ENCODE measurements at regions not wholly inside any gene's neighbourhood (a gene's known extent, or its start where the extent isn't known, plus 50 kb on each side); places are given as distances from the start of the nearest gene placed in this dataset.

GRCh38 chr13:99737481-99738245, 233.9 kb downstream of the ZIC5 start:
- H3K4me3 ChIP-seq (replicated peaks in 1 of 2; ENCODE audit: low read depth in 2 of 2, low read length in 2 of 2) = no peak overlapping the region
- DNase-seq (ENCODE audit: low read depth in 2 of 2) = no peak
- TF ChIP-seq, protein P1, sequence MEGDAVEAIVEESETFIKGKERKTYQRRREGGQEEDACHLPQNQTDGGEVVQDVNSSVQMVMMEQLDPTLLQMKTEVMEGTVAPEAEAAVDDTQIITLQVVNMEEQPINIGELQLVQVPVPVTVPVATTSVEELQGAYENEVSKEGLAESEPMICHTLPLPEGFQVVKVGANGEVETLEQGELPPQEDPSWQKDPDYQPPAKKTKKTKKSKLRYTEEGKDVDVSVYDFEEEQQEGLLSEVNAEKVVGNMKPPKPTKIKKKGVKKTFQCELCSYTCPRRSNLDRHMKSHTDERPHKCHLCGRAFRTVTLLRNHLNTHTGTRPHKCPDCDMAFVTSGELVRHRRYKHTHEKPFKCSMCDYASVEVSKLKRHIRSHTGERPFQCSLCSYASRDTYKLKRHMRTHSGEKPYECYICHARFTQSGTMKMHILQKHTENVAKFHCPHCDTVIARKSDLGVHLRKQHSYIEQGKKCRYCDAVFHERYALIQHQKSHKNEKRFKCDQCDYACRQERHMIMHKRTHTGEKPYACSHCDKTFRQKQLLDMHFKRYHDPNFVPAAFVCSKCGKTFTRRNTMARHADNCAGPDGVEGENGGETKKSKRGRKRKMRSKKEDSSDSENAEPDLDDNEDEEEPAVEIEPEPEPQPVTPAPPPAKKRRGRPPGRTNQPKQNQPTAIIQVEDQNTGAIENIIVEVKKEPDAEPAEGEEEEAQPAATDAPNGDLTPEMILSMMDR (IDR thresholded peaks at IDR 0.05; ENCODE audit: low read depth, low read length) = no peak

- TF ChIP-seq, protein P1 (IDR thresholded peaks at IDR 0.05; ENCODE audit: low read depth, low read length) = no peak
- no peak overlapping the region for H3K4me3 ChIP-seq (replicated peaks in 1 of 2; ENCODE audit: low read depth in 2 of 2, low read length in 2 of 2)
- DNase-seq (ENCODE audit: low read depth in 2 of 2) = no peak
Observed at GRCh38 chr13:99736541-99736940, 235.0 kb downstream of the ZIC5 start.

DNA sequence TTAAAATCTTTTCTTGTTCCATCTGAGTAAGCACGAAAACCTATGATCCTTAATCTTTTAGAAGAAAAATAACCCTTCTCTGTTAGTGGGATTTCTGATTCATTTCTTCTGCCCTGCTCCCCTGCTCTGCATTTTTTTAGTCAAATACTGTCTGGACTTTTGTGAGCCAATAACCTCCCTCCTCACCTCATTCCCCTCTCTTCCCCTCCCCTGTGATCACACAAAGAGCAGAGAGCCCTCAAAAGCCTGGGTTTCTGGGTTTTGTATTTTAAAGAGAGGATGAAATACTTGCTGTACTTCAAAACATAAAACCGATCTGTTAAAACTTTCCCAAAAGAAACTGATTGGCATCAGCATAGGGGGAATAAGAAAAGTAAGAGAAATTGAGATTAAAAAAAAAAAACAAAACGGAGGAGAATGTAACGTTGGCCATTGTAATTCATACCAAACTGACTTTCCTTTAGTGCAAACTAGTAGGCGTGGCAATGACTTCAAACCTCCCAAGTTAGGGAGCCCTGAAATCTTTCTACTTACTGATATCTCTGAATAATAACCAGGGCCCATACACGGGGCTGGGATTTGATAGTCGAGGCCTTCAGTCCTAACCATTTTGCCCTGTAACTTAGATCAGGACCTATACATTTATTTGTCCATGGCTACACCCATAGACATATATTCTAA, 232.9 kb downstream of the TM9SF2 start:
- TF ChIP-seq, protein P1 (IDR thresholded peaks at IDR 0.05; ENCODE audit: low read depth, low read length) = no peak
- no peak for DNase-seq (ENCODE audit: low read depth in 2 of 2)
- H3K4me3 ChIP-seq (replicated peaks in 1 of 2; ENCODE audit: low read depth in 2 of 2, low read length in 2 of 2) = no peak overlapping the region

GRCh38 chr13:99733346-99733745, 232.1 kb downstream of the TM9SF2 start:
- DNase-seq (ENCODE audit: low read depth in 2 of 2) = no peak
- TF ChIP-seq, protein P1 (IDR thresholded peaks at IDR 0.05; ENCODE audit: low read depth, low read length) = no peak

GRCh38 chr13:99731747-99732146, 230.5 kb downstream of the TM9SF2 start:
- TF ChIP-seq, protein P1 (IDR thresholded peaks at IDR 0.05; ENCODE audit: low read depth, low read length) = no peak
- no peak overlapping the region for H3K4me3 ChIP-seq (replicated peaks in 1 of 2; ENCODE audit: low read depth in 2 of 2, low read length in 2 of 2)
- no peak for DNase-seq (ENCODE audit: low read depth in 2 of 2)

More at GRCh38 chr13:99733346-99733745, 232.1 kb downstream of the TM9SF2 start:
- H3K4me3 ChIP-seq (replicated peaks in 1 of 2; ENCODE audit: low read depth in 2 of 2, low read length in 2 of 2) = no peak overlapping the region

GRCh38 chr13:99730403-99730802, 229.1 kb downstream of the TM9SF2 start:
- H3K4me3 ChIP-seq (replicated peaks in 1 of 2; ENCODE audit: low read depth in 2 of 2, low read length in 2 of 2) = no peak overlapping the region
- TF ChIP-seq, protein P1 (IDR thresholded peaks at IDR 0.05; ENCODE audit: low read depth, low read length) = no peak

More at GRCh38 chr13:99730403-99730802, 229.1 kb downstream of the TM9SF2 start:
- DNase-seq (ENCODE audit: low read depth in 2 of 2) = no peak

Measured in cardiac fibroblast (primary cell).